Stimulated activated CD4-positive, alpha-beta T cell treated with anti-CD3 and anti-CD28 coated beads, Interleukin-4, amount 100 ng/mL, for 24 hours (primary cell): ENCODE measurements at regions not wholly inside any gene's neighbourhood (a gene's known extent, or its start where the extent isn't known, plus 50 kb on each side); places are given as distances from the start of the nearest gene placed in this dataset.

Experiments used
- DNase-seq: peaks from one replicate; pipeline ENCODE4 v3.0.0-alpha.2; 2020

DNA sequence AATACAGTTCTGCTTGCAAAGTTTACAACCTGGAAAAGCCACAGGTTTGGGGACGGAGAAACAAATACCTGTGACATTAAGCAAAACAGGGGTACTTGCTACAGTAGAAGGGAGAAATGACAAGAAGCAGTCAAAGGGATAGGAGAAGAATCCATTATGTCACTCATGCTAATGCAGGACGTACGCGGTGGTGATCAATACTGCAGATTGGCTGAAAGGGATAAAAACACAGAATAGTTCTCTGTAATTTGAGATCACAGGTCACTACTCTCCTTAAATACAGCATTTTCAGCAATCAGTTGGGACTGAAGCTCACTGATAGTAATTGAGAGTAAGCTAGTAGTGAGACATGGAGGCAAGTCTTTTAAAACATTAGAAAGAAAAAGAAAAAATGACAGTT is 130.3 kb upstream of the MTAP start:
- no peak for DNase-seq

GRCh38 chr9:21672761-21673160 is 129.7 kb upstream of the MTAP start:
- DNase-seq, result no peak

GRCh38 chr9:21674894-21675293 is 127.5 kb upstream of the MTAP start:
- DNase-seq, result no peak

DNA sequence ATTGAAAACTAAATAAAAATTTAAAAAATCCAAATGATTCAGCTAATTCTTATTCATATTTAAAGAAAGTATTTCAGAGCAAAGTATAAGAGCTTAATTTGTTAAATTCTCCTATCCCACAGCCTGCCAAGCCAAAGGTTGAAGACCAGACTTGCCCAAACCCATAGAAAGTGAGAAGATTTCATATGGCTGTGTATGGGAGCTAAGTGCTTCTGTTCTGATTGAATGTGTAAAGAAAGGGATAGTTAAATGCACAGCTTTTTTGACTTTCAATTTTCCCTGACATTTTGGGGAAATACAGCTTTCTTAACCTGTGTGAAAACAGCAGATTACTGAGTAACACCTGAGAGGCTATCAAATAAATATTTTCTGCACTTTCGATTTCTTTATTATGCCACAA is 125.0 kb upstream of the MTAP start:
- DNase-seq, result no peak

- no peak for DNase-seq
These were observed 124.6 kb upstream of the MTAP start for GRCh38 chr9:21677834-21678233.

- no peak for DNase-seq
These were observed 123.0 kb upstream of the MTAP start for GRCh38 chr9:21679432-21679831.

DNA sequence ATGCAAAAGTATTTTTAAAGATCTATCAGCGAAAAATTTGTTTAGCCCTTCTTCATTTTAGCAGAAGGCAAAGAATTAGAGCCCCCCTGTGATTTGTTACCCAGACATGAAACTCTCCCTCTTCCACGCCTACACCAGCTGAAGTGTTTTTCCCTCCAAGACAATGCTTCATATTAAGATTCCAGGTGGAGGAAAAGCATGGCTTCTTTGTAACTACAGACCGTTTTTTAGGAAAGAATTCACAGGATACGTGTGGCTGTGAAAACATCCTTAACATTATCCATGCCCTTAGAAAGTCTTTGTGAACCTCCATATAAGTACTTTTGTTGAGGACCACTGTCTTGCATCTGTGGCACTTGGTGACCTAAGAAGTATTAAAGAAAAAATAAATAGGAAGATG is 121.8 kb upstream of the MTAP start:
- no peak for DNase-seq

DNA sequence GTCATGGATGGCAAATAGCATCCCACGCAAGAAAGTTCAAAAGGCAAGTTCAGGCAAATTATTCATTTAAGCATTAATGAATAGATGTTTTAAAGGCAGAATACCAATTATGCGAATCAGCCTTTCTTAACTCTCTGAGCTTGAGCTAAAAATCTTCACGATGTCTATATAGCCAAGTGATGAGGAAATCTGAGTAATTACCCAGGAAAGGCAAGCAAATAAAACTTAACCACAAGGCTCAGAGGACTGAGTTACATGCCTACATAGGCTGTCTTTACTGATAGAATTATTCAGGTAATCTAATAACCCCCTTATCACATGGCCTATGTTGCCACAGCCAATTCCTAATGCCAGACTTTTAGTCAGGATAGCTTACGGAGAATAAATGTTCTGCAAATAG is 120.8 kb upstream of the MTAP start:
- no peak for DNase-seq

DNA sequence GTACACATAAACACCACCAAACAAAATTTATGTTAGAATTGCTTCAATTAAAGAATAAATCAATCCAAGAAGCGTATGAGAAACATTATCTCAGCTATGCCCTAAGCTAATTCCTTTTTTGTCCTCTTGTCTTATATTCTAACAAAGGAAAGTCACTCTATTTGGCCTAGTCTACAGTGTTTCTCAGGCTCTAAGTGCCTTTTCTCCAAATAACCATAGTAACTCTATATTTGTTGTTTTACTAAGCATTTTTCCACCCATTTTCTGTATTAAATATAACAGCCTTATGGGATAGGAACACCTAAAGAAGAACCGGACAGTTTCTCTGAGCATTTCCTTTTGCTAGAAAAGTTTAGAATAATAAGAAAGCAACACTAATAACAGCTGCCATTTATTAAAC is 120.1 kb upstream of the MTAP start:
- DNase-seq, result no peak

DNA sequence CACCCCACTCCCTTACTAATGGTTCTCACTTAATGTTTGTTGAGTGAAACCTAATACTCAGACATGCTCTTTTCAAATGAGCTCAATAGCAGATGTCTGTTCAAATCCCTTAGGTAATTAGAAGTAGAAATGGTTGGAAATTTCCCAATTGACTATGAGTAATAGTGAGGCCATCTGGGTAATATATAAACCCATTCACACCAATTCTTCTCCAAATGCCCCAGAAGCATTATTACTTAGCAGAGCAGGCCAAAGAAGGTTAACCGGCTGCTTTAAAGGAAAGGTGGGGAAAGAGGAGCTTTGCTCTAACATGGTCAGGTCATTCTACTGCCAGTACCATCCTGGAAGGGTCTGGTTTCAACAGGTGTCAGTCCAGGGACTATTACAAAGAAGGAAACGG is 119.5 kb upstream of the MTAP start:
- no peak for DNase-seq

DNA sequence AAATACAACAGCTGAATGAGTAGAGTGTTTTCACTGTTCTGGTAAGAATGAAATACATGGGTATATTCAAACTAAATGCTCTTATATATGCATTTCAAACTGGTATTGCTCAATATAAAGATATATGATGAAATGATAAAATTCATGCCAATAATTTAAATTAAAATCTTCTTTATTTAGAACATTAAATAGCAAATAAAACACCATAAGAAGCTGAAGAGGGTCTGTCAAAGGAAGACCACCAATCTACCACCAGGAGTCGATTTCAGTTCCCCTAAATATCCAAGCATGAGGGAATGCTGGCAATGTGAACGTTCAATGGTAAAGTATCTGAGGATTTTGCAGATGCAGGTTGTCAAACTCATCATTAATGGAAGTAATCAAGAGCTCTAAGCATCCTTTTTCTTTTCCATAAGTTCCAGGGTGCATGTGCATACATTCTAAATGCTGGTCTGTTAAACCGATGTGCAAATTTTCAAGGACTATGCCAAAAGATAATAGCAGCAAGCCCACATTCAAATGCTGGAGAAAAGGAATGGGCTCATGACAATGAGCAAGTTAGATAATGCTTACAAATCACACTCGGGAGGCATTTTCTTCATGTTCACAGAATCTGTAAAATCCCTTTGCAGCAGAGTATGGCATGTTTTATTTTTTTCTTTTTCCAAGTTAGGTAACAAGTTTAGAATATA is 118.8 kb upstream of the MTAP start:
- no peak for DNase-seq

DNA sequence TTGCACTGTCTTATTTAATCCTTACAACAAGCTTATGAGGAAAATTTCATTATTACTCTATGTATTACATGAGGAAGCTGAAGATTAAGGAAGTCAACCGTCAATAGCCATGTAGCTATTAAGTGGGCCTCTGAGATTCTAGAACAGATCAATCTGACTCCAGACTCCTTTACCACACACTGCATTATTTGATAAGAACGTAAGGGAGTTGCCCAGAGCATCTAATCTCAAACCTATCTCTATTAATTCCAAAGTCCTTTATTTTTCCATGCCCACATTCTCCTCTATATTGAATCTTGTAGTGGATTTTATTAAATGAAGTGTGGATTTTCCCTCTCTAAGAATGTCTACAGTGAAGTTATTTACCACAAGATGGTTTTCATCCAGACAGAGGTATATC is 118.2 kb upstream of the MTAP start:
- no peak for DNase-seq

DNA sequence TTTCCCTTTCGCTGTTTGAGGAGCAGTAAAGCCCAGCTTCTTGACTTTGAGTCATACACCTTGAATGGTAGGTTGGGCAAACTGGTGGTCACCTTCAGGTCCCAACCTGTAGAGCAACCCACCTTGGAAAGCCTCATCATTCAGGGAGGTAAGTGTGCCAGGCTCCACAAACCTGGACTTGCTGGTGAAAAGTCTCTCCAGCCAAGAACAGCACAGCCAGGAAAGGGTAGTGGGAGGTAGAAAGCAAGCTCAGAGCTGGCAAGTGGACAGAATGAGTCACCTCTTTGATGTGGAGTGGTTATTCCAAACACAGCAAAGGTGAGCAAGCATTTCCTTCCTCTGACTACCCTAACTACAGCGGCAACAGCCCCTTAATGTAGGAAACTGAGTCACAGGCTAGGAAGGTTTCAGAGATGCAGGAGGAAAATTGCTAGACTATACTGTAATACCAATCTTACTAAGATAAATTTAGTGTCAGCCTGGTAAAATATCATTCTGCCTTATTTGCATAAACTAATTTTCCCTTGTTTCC is 117.5 kb upstream of the MTAP start:
- DNase-seq, result peak; percentile 71

DNA sequence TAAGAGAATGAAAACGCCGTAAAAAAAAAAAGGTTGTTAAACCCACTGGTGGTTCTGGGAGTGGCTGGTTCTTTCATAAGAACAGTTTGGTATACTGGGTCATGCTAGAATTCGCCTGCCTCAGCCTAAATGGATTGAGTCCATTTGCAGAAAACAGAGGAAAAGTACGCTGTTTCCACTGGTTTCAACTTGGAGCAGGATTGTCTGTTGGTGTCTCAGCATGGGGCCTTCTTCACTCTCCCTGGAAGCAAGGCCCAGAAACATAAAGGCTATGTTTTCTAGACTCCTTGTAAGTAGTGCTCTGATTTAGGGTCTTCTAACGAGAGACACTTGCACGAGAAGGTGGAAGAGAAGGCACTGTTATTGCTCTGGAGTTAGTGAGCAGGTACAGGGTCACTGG is 116.9 kb upstream of the MTAP start:
- no peak for DNase-seq

DNA sequence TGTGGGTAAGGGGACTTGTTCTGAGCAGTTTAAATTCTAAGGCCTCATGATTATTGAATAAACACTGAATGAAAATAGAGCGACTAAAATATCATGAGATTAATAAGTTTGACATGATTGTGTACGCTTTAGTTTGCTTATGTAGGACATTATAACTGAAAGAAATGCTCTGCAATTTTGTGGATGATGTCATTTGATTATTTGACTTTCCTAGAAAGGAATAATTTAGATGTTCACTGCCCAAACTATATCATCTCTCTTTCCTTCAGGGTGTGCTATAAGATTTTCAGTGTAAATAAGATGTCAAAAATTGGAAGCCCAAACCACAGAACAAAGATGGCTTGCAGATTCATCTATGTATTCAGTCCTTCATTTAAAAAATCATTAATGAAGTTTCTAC is 115.7 kb upstream of the MTAP start:
- no peak for DNase-seq

GRCh38 chr9:21687351-21687750 is 115.1 kb upstream of the MTAP start:
- no peak for DNase-seq

- no peak for DNase-seq
These were observed 114.0 kb upstream of the MTAP start for GRCh38 chr9:21688108-21689102.

- no peak for DNase-seq
These were observed 112.6 kb upstream of the MTAP start for GRCh38 chr9:21689854-21690253.

GRCh38 chr9:21690561-21690960 is 111.9 kb upstream of the MTAP start:
- DNase-seq, result no peak

DNA sequence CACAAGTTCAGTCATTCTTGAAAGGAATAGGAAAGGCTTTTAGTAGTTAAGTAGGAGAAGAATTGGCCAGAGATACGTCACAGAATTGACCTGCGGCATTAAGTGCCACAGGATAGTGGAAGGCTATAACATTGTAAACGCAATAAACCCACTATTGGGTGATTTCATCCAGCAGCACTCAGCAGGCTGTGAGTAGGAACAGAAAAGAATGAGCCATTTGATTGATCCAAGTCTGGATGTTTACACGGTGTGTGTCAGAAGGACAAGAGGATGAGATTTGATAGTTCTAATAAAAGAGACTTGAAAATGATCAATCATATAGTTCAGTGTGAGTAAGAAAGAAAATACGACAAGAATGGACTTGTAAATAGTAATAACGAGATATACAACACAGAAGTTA is 110.0 kb upstream of the MTAP start:
- DNase-seq, result no peak

DNA sequence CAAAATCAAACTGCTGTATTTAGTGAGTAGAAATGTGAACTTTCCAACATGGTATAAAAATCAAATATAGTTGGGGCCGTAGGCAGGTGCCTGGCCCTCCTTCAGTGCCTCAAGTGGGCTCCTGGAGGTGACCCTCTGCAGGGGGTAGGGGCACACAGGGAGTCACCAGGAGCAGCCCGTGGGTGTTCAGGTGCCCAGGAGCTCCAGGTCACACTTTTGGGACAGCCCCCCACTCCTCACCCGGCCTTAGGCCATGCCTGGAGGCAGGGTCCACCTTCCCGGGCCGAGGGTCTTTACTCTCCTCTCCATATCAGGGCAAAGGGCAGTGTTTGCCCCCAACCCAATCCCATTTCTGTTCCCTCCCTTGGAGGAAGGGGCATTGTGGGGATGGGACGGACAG is 108.0 kb upstream of the MTAP start:
- no peak for DNase-seq

DNA sequence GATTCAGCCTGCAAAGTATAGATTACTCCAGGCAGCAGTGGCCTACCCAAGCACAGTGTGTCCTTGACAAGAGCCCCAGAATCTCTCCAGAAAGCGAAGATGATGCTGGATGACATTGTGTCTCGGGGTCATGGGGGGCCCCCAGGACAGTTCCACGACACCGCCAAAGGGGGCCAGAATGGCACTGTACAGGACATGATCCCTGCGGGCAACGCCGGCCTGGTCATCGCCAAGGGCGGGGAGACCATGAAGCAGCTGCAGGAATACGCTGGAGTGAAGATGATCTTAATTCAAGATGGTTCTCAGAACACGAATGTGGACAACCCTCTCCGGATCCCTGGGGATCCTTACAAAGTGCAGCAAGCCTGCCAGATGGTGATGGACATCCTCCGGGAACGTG is 107.0 kb upstream of the MTAP start:
- no peak for DNase-seq

- DNase-seq, result no peak
These were observed 106.5 kb upstream of the MTAP start for GRCh38 chr9:21695874-21696341.

- no peak for DNase-seq
These were observed 106.0 kb upstream of the MTAP start for GRCh38 chr9:21696411-21696871.
